ENCODE measurements at regions not wholly inside any gene's neighbourhood (a gene's known extent, or its start where the extent isn't known, plus 50 kb on each side); places are given as distances from the start of the nearest gene placed in this dataset.

- Histone ChIP-seq H3K36me3 (replicated peaks in 1 of 2; ENCODE audit: insufficient read depth in 1 of 2, low read depth in 2 of 2) (no peaks in the 10 kb centered on the region), H3K4me3 (no peak overlapping the region), H3K4me1 (no peaks in the 10 kb centered on the region), H3K27ac (no peak overlapping the region), H3K9me3 (no peaks in the 10 kb centered on the region), H3K27me3 (no peaks in the 10 kb centered on the region)
- DNase-seq (no peak), ATAC-seq (no peak)
- TF ChIP-seq CTCF (IDR thresholded peaks at IDR 0.05): no peak
- no peak for TF ChIP-seq POLR2A (IDR thresholded peaks at IDR 0.05)
- intact Hi-C loops (cut with DNase I): no loop called here
Observed at GRCh38 chr13:58994777-58995176, 1169.0 kb downstream of the DIAPH3 start.

GRCh38 chr13:58998716-58999115 is 1165.0 kb downstream of the DIAPH3 start:
- TF ChIP-seq POLR2A (IDR thresholded peaks at IDR 0.05) (no peak), CTCF (IDR thresholded peaks at IDR 0.05) (no peak)
- H3K36me3 ChIP-seq (replicated peaks in 1 of 2; ENCODE audit: insufficient read depth in 1 of 2, low read depth in 2 of 2): no peaks in the 10 kb centered on the region
- no peaks in the 10 kb centered on the region for H3K4me1 ChIP-seq
- ATAC-seq (no peak), DNase-seq (no peak)
- H3K9me3 ChIP-seq: no peaks in the 10 kb centered on the region
- no peak overlapping the region for H3K4me3 ChIP-seq
- WGBS, 2 donors: 42 to 45% methylated on average over 2 of the region's 2 CpGs
- no peaks in the 10 kb centered on the region for H3K27me3 ChIP-seq
- intact Hi-C loops (cut with DNase I): no loop called here
- no peak overlapping the region for H3K27ac ChIP-seq

GRCh38 chr13:58999851-59000250 is 1163.9 kb downstream of the DIAPH3 start:
- H3K36me3 ChIP-seq (replicated peaks in 1 of 2; ENCODE audit: insufficient read depth in 1 of 2, low read depth in 2 of 2): no peaks in the 10 kb centered on the region
- DNase-seq: no peak
- ATAC-seq: no peak
- WGBS, 2 donors: 93 to 94% methylated on average over 2 of the region's 2 CpGs
- no peaks in the 10 kb centered on the region for H3K27me3 ChIP-seq
- no peak overlapping the region for H3K4me3 ChIP-seq
- intact Hi-C loops (cut with DNase I): no loop called here
- no peaks in the 10 kb centered on the region for H3K9me3 ChIP-seq
- TF ChIP-seq CTCF (IDR thresholded peaks at IDR 0.05): no peak
- TF ChIP-seq POLR2A (IDR thresholded peaks at IDR 0.05): no peak
- H3K27ac ChIP-seq: no peak overlapping the region
- no peaks in the 10 kb centered on the region for H3K4me1 ChIP-seq

GRCh38 chr13:59000770-59001169 is 1163.0 kb downstream of the DIAPH3 start:
- H3K4me3 ChIP-seq: no peak overlapping the region
- no peaks in the 10 kb centered on the region for H3K4me1 ChIP-seq
- DNase-seq (no peak), ATAC-seq (no peak)
- TF ChIP-seq POLR2A (IDR thresholded peaks at IDR 0.05) (no peak), CTCF (IDR thresholded peaks at IDR 0.05) (no peak)
- no peaks in the 10 kb centered on the region for H3K36me3 ChIP-seq (replicated peaks in 1 of 2; ENCODE audit: insufficient read depth in 1 of 2, low read depth in 2 of 2)
- intact Hi-C loops (cut with DNase I): no loop called here
- no peaks in the 10 kb centered on the region for H3K9me3 ChIP-seq
- no peak overlapping the region for H3K27ac ChIP-seq
- H3K27me3 ChIP-seq: no peaks in the 10 kb centered on the region

- Histone ChIP-seq H3K36me3 (replicated peaks in 1 of 2; ENCODE audit: insufficient read depth in 1 of 2, low read depth in 2 of 2) (no peaks in the 10 kb centered on the region), H3K9me3 (no peaks in the 10 kb centered on the region), H3K27ac (no peak overlapping the region), H3K27me3 (no peaks in the 10 kb centered on the region), H3K4me3 (no peak overlapping the region), H3K4me1 (no peaks in the 10 kb centered on the region)
- DNase-seq (no peak), ATAC-seq (no peak)
- intact Hi-C loops (cut with DNase I): no loop called here
- WGBS, 2 donors: 76 to 83% methylated on average over 8 to 11 of the region's 11 CpGs
- no peak for TF ChIP-seq CTCF (IDR thresholded peaks at IDR 0.05)
- no peak for TF ChIP-seq POLR2A (IDR thresholded peaks at IDR 0.05)
Observed at GRCh38 chr13:59012731-59013130, 1151.0 kb downstream of the DIAPH3 start.
